ENCODE measurements at regions not wholly inside any gene's neighbourhood (a gene's known extent, or its start where the extent isn't known, plus 50 kb on each side); places are given as distances from the start of the nearest gene placed in this dataset.

GRCh38 chrX:129108936-129109335 lies 414.4 kb downstream of the SMARCA1 start:
- TF ChIP-seq CTCF (conservative IDR thresholded peaks at IDR 0.05 in 1 of 2, IDR thresholded peaks at IDR 0.05 in 1 of 2; ENCODE audit: extremely low read depth in 1 of 2, insufficient read depth in 1 of 2, low read depth in 1 of 2, low read length in 2 of 2) (no peak), EZH2 (IDR thresholded peaks at IDR 0.05; ENCODE audit: borderline replicate concordance, low read length) (no peak)
